Stimulated activated CD8-positive, alpha-beta memory T cell treated with anti-CD3 and anti-CD28 coated beads, Interleukin-15, amount 100 ng/mL, for 1 hour (primary cell): ENCODE measurements at regions not wholly inside any gene's neighbourhood (a gene's known extent, or its start where the extent isn't known, plus 50 kb on each side); places are given as distances from the start of the nearest gene placed in this dataset.

Source experiments
- DNase-seq: peaks from one replicate; pipeline ENCODE4 v3.0.0-alpha.2; 2020; ENCODE audit warnings: low read depth

DNA sequence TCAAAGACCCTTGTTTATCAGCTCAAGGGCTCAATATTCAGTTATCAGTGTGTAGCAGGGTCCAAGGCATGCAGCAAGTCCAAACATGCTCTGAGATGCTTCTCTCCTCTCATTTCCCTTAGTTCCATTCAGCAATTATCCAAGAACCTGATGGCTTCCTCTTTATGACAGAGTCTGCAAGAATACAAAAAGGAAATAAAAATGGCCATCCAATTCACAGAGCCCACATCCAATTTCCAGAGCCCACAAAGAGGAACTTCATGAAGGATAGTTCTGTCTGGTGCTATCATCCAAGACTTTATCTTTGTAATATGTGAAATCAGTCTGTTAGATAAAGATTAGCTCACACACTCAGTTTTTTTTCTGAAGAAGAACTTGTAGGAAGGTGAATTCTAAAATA, 217.2 kb downstream of the LACC1 start:
- no peak for DNase-seq

DNA sequence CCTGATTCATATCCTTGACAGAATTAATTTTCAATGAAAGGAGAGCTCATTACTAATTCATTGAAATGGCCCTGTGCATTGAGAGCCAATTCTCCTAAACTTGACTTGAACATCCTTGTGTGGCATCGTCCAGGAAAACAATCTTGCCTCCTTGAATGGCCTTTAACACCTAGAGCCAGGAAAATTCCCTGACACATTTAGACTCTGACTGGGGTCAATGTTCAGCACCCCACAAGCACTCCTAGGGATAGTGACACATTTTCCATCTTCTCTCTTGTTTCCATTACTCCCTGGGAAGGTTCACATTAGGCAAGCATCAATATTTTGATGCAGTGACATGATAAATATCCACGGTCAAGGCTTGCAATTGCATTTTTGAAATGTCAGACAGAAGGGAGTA, 218.9 kb downstream of the LACC1 start:
- DNase-seq, result no peak

DNA sequence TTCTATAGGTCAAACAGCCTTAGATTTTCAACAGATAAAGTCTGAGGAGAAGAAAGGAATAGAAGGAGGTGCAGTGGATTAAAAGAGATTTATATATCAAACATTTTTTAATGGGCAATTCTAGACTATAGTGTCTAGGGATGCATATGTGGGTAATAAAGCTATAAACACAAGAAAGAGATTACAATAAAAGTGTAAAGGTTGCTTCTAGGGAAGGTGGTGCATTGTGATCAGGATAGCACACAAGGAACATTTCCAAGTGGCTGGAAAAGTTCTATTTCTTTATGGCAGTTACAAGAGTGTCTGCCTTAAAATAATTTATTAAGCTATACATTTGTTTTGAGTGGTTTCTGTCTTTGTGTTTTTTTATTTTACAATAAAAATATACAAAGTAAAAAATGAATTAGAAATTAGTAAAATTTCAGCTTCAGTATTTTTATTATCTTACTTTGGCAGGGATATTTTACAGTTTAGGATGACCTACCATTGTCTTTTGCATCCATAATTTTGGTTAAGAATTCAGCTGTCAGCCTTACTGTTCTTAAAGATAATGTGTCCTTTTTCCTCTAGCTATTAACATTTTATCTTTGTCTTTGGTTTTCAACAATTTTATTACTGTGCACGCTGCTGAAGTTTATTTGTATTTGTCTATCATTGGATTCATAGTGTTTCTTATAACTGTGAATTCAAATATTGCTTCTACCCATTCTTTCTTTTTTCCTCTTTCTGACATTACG, 221.8 kb downstream of the LACC1 start:
- no peak for DNase-seq

DNA sequence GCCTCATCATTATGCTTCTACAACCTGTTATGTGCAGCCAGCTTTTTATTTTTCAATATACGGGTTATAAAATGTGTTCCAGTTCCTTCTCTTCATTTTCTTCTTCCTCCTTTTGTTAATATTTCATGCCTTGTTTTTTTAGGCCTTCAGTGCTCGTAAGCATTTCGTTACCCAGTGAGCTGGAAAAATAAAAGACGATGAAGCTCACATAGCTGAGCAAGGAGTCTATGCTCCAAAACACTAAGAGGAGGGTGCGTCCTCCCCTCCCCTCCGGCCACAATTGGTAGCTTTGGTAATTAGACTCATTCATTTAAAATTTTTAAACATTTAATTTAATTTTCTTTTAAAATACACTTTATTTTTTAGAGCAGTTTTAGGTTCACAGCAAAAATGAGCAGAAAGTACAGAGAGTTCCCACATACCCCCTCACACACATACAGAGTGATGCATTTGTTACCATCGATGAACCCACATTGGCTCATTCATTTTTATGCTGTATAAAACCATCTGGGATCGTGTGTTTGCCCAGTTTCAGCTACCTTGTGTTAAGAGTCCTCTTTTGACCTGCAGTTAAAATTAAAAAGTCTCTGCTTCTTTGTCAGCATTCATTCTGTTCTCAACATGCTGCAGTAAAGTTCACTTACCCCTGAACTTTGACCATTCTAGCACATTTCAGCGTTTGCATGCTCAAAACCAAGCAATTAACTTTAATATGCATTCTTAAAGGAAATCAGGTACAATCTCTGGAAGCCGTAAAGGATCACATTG, 223.9 kb downstream of the LACC1 start:
- no peak for DNase-seq

DNA sequence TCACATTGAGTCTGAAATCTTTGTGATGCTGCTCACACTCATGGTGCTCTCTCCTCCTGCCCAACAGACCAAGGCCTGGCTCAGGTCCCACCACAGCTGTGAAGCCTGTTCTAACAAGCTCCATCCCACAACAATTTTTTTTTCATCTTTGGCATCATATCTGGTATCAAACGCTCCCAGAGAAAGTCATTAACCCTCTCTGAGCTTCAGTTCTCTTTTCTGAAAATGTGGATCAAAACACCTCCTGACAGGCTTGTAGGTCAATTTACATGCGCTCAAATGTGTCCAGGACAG, 224.4 kb downstream of the LACC1 start:
- DNase-seq, result no peak

DNA sequence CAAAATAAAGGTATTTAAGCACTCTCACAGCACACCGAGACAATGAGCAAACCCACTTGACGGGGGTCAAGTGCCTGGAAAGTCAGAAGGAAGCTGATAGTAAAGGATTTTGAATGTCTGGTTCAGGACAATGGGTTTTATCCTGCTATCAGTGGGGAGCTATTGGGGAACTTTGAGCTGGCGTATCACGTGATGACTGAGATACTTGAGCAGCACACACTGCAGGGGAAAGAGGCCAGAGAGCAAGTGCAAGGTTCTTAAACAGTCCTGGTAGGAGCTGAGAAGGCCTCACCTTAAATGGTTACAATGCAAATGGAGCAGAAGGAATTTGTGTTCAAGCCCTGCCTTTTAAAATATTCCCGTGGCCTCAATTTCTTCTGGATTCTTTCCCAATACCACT, 225.3 kb downstream of the LACC1 start:
- no peak for DNase-seq

DNA sequence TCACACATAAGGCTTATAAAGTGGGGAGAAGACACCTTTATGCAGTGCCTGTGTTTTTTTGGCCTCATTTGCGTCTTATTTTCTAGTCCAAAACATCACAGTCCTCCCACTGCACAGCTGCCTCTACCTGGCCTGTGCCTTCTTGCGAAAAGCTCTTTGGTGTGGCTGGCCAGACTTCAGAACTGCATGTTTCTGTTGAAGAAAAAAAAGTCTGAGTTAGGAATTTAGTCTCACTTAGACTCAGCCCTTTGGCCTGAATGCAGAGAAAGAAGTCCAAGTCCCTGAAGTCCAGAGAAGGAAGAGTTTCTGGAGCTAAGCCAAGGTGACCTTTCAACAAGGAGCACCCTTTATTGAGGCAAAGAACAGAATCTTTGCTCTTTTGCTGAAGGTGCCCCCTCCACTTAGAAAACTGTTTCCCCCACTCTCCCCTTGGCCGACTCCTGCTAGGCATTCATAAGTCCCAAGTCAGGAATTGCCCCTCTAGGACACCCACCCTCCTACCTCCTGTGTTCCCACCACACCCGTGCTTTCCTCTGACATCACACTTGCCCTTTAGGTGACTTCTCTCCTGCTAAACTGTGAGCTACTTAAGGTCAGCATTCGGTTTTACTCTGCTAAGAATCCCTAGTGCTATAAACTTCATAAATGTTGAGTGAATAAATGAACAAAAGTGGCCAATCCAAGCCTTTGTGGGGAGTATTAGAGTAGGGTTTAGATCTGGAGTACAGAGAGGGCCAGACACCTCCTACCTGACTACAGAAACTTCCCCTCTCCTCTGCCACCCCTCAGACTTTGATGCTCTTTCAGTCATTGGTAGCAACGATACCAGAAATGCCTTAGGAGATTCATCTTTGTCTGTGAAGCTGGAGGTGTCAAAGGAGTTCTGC, 226.8 kb downstream of the LACC1 start:
- no peak for DNase-seq

DNA sequence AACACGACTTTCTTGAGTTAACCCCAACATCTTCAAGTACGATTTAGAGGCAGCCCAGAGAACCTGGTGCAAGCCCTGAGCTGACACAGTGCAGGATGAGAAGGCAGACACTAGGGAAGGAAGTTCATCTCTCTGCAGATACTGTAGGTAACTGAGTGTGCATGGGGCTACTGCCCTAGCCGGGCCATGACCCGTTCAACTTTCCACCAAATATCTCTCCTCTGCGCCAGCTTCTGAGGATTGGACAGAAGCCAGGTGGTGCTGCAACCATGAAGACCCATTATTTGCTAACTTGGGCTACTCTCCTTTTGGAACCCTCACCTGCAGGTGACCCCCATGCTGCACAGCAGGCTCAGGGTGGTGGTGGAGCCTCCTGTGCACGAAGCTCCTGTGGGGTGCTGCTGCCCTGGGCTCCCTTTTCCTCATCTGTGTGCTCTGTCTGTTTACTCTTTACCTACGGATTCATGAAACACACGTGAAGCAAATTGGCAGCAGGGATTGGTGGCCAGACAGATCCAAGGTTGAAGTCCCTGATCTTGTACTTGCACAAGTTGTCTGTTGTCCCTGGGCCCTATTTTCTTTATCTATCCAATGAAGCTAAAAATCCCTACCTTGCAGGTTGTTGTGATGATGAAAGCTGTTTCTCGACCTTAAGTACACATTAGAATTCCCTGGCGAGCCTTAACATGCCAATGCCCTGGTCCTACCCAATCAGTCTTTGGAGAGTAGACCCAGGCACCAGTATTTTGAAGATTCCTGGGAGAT, 227.8 kb downstream of the LACC1 start:
- no peak for DNase-seq

DNA sequence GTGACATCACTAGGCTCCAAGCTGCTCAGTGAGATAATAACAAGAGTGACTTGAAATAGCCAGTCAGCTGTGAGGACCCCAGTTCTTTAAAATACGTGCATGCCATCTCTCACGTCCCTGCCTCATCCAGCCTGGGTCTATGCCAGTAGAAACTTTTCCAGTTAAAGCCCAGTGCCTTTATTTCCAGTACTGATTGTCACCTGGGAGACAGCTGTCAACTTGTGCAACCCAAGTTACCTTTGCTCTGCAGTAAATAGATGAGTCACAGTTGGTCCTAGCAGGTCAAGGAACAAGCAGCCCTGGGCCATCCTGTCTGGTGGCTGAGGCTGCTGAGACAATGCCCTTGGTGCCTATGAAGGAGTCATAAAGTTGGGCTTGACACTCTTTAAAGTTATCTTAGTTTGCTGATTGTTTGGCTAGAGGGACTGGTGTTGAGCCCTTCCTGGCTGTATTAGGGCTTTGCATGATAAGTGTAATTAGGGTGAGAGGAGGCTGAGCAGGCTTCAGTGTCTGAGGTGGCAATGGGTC, 228.7 kb downstream of the LACC1 start:
- no peak for DNase-seq

DNA sequence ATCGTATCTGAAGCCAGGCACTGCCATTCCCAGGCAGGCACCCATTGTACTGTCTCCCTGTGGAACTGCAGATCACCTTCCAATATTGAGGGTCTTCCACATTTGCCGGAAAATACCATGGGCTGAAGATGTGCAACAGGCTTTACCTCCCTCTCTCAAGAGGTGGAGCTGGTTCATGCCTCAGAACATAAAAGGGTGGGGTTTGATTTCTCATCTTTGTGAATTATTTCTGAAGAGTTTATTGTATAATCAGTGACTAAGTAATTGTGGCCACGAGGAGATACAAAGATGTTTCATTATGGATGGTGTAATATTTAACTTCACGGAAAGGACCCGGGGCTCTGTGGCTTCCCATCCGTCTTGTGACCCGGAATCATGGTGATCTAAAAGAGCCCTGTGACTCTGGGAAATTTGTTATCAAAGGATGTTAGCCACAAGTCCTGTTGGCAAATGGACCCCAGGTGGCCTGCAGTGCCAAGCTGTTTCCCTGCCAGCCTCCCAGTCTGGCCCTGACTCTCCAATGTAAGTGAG, 230.5 kb downstream of the LACC1 start:
- no peak for DNase-seq

DNA sequence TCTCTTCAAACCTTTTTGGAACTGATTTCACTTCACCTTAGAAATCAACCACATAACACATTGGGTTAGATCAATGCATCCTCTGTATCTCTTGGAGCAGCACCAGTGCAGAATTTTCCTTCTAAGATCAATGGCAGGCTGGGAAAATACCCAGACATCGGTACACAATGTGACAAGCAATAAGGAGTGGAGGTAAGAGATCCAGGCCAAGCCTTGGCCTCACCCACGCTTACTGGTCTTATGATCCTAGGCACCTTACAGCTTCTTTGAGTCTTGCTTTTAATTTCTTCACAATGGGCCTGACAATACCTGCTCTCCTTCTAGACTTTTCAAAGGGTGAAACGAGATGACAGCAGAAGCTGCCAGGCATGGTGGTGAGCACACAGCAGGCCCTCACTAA, 232.0 kb downstream of the LACC1 start:
- DNase-seq, result no peak

DNA sequence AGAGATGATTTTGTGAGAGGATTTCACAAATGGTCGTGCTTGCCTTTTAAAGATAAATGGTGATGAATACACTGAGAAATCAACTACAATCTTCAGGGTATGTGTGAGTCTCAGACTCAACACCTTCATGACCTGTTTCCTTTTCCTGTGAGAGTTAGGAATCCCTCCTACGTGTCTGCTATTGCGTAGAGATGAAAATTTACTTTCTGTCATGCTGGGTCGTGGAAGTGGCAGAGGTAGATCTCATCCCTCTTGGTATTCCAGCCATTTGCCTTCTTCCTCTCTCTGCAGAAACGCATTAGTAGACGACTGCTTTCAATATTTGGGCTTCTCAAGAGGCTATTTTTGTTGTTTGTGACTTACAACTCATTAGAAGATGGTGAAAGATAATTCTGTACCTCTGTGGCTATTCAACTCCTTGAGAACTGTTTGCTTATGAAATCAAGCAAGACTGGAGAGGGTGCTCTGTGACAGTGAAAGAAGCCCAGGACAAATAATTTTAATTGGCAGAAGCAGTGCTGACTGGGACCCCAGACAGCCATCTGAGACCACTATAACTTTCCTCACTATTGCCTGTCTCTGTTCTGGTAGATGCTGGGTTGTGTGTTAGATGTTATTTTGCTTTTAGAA, 233.1 kb downstream of the LACC1 start:
- no peak for DNase-seq

DNA sequence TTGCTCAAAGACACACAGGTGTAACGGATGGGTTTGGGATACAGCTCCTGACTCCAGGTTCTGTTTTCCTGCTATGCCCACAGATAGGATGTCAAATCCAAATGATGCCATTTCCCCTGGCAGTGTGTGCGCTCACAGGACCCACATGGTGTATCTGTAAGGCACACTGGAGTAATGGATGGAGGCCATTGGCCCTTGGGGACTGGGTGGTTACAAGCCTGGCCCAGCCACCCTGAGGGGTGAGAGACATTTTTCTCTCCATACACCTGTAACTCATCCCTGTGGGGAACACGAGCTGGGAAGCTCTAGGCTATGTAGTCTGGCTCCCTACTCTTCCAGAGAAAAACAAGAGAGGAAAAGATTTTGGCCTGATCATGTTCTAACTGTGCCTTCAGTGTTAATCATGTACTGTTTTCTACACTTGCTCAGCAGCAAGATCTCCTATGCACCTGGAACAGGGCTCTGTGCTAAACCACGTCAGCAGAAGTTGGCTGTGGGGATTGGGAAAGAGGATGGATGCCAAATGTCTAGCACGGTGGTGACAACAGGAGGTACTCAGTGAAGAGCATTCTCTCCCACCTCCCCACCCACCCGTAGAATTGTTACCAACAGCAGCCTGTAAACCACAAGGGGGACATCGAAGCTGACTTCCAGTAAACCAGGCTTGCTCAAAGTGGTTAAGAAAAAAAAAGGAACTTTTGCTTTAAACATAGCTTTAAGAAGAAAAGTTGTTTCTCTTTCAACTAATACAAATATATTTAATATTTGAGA, 237.0 kb downstream of the LACC1 start:
- DNase-seq, result no peak

DNA sequence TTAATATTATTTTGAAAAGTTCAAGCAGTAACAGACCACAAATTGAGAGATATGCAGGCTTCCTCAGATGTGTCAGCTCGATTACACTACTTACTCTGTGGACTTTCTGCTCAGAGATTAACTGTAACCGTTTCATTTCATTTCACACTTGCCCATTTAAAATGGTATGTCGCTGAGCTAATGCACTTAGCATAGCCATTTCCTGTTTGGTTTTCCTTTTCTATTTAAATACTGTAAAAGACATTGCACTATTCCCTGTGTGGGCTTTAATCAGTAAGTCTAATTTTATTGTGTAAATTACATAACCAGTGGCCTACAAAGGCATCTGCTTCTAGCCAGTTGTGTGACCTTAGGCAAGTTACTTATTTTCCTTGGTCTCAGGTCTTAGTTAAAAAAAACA, 237.6 kb downstream of the LACC1 start:
- DNase-seq, result no peak

DNA sequence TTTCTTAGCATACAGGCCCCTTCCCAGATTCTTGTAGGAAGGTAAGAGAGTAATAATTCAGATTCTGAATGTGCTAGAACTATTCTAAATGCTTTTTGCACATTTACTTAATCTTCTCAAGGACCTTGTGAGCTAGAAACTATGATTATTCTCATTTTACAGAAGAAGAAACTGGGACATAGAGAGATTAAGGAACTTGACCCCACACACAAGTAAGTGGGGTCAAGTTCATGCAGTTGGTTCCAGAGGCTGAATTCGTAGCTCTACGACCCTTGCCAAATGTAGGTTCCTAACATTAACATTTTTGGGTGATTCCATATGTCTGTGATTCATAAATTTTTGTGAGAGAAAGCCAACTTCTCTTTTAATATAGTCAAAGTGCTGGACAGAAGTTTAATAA, 238.1 kb downstream of the LACC1 start:
- no peak for DNase-seq

DNA sequence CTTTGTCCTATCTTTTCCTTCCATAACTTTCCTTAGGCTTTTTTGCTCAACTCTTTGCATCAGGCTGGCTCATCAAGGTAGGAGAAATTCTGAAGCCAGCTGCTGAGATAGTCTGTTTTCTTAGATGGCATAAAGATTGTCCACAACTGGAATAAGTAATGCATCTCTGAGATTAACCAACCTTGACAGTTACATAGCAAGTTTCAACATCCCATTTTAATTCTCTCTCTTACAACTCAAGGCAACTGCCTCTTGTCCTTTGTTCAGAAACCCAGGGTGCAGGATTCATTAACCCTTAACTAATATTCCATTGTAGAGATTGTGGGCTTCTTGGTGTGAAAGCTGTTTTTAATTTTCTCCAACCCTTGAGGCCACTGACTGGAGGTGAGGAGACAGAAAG, 239.2 kb downstream of the LACC1 start:
- no peak for DNase-seq

DNA sequence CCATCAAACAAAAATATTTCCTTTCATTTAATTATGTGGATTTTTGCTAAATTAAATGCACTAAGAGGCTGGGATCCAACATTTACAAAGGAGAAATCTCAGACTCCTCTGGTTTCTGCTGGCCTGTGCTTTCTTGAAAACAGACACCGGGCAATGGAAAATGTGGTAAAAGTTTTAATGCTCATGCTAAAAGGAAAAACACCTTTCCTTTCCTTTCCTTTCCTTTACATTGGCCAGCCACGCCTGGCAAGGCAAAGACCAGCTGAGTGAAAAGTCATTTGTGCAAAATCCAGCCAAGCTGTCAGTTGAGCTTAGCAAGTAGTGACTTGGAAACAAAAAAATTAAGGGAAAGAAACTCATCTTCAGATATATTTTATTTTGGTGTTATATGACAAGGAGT, 240.3 kb downstream of the LACC1 start:
- DNase-seq, result no peak

DNA sequence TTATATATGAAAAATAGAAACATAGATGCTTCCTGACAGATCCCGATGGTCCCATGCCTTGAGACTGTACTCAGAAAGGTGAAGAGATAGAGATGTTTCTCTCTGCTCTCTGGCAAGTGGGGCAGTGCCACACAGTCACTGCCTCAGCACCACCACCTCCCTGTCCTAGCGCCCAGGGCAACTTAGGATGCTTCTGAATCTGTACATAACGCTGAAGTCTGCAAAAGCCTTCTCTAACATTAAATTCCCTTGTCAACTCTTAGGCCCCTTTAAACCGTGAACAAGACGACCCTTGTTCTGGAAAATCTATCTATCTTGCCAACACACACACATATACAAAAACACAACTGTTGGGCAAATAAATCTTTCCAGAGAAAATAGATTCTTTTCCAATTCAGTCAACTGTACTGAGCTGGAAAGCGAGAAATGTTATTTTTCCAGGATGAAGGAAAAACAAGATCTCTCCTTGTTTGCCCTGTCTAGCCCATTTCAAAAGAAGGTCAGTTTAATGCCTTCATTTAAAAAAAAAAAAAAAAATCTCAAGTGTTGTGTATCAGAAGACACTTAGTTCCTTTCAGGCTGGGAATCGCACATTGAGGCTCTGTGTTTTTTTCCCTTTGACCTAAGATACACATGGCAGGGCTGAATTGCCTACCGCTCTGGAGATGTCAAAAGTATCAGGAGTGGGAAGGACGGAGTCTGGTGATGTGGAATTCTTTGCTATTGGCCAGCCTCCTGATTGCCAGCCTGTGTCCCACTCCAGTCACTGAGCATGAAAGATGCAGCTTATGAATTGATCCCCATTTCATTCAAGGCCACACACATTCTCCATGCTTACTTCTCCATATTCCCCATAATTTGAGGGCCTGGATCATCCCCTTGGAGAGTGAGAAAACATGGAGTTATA, 241.4 kb downstream of the LACC1 start:
- no peak for DNase-seq

DNA sequence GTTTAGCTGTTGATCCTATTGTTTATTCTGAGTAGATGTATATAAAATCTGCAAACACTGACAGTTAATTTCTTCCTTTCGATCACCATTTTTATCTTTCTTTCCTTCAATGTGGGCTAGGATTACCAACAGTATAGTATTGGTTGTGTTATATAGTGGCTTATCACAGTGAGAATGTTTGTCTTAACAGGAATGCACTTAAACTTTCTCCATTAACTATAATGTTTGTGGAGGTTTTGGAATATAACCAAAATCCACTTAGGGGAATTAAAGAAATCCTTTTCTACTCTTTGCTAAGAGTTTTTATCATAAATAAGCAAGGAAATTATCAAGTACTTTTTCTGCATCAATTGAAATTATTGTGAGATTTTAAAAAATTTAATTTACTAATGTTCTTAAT, 244.6 kb downstream of the LACC1 start:
- DNase-seq, result no peak
